Activated CD8-positive, alpha-beta memory T cell treated with anti-CD3 and anti-CD28 coated beads for 24 hours (primary cell): ENCODE measurements at regions not wholly inside any gene's neighbourhood (a gene's known extent, or its start where the extent isn't known, plus 50 kb on each side); places are given as distances from the start of the nearest gene placed in this dataset.

ENCODE experiments used
- DNase-seq: peaks from one replicate; pipeline ENCODE4 v3.0.0-alpha.2; 2020

DNA sequence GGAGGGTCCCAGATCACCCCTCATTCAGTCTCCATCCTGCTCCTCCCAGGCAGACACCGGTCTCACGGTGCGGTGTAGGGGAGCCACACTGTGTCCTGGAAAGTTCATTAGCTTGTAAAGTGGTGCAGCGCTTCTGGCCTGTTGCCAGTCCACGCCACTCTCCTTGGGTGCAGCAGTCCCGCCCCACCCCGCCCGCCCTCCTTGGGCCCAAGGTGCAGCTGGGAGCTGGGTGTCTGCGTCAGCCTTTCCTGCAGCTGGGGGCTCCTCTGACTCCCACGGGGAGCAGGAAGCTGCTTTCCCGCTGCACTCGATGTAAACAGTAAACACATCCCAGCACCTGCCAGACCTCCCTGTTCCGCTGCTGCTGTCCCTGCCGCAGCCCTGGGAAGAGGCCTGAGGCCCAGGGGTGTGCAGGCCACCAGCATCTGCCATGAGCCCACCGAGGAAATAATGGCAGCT is 53.8 kb upstream of the ASB18 start:
- DNase-seq = no peak

DNA sequence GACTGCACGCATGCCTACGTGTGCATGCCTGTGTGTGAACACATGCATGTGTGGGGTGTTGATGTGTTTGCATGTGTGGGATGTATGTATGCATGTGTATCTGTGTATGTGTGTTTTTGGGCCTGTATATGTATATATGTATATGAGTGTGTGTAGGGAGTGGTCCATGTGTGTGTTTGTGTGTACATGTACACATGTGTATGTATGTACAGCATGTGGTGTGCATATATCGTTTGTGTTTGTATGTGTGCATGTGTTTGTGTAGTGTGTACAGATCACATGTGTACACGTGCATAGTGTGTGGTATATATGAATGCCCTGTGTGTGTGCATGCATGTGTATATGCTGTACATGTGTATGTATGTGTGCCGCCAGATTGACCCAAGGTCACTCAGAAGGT is 54.2 kb upstream of the ASB18 start:
- no peak for DNase-seq

DNA sequence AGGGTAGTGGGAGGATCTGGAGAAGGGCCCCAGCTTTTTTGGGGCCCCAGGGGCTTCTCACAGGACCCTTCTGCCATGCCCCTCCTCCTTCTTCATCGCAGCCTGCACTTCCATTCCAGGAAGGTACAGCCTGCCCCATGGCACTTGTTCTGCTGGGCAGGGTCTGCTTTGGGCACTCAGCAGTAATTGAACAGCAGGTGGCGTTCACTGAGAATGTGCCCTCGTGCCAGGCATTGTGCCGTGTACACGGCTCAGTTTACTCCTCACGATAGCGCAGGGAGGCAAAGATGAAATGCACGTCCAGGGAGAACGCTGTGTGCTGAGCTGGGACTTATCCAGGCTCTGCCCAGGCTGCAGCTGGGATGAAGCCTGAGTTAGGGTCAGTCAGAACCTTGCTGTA is 54.8 kb upstream of the ASB18 start:
- no peak for DNase-seq

DNA sequence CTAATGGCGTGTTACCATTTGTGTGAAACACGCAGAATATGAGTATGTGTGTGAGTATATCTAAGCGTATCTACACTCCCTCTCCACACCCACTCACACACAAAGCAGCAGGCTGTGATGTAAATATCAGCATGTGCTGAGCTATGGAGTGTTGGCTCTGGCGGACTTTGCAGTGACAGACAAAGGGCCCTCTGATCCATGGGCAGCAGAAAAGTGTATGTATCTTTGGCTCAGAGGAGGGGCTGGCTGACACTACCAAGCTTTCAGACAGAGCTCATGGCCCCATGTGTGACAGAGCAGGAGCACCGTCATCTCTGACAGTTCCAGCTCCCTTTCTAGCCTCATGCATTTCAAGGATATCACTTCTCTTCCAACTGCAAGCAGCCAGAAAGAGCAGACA is 57.2 kb upstream of the ASB18 start:
- DNase-seq = no peak

DNA sequence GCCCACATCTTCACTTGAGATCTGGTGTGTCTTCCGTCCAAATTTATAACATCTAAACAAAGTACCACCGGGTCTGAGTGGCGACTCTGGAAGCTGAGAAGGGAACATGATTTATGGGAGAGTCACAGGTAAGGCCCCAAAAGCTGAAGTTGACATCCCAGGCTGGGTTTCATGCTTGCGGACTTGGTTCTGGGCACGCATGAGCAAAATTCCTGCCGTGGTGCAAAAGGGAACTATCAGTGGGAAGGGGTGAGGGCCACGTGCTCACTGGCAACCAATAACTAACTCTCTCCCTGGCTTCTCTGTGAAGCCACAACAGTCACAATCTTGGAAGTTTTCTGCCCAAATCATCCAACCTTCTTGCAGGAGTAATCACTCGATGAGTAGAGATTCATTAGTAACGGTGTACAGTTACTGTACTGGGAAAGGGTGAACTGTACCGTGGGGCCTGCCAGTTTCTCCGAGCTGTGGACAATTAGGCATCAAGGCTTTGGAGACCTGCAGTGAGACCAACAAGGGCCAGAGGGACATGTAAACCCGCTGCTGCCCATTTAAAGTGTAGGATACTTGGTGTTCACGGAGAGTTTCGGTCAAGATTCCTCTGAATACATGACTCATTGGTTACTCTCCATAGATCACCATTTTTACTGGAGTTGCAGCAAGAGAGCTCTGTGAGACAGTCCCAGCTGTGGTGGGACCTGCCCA is 69.4 kb upstream of the ASB18 start:
- no peak for DNase-seq

DNA sequence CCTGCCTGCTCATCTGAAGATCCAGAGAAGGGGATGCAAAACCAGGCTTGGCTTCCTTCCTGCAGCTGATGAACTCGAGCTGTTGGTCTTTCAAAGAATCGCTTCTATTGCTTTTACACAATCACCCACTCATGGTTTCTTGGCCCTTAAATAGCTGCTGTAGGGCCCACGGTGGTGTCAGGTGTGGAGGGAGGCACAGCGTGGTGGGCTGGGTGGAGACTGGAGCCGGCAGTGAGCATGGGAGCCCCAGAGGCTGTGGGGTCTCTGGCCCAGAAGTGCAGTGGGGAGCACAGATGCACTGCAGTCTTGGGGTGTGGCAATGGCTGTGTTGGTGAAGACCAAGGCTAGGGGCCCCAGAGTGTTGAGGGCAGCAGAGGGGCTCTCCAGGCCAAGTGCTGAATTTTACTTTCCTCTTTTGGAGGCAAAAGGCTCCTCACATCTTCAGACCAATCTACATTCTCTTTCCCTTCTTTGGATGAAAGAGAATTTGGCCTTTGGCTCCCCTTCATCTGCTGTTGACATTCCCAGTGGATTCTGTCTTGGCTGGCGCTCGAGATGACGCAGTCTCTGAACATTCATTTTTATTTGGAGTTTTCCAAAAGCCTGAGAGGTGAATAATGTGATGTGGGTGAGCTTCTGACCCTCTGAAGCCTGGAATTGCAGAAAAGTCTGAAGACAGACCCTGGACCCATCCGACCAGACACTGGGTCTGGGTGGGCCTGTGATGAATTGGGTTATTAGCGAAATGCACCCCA is 70.1 kb upstream of the ASB18 start:
- DNase-seq = no peak

DNA sequence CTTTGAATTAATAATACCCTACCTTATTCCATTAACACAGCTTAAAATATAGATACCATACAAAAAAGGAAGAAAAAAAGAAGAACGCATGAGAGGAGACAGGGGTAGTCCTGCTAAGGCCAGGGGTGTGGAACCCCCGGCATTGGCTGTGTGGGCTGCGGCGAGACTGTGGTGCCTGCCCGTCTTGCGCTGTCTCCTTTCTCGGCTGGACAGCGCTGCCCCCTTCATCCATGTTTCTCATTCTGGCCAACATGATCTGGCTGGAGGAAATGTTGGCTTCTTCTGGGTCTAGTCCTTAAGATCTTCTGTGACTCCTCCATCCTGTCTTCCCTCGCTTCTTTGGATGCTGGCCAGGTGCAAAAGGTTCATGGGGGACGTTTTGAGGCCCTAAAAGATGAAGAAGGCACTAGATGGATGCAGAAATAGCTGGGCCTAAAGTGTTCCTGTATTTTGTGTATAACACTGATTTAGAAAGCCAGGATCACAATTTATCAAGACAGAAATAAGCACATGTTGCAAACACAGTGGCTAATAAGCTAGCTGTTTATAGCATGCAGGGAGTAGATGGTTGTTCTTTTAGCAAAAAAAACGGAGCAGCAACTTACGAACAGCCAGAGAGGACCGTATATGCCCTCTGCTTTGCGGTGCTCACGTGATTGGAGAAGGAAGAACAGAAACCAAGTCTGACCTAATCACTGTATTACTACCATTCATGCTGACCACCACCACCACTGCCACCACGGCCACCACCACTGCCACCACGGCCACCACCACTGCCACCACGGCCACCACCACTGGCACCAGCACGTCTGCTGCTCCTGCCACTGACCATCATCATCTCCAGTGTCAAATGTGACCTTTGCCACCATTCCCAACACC is 71.7 kb upstream of the ASB18 start:
- DNase-seq = no peak

DNA sequence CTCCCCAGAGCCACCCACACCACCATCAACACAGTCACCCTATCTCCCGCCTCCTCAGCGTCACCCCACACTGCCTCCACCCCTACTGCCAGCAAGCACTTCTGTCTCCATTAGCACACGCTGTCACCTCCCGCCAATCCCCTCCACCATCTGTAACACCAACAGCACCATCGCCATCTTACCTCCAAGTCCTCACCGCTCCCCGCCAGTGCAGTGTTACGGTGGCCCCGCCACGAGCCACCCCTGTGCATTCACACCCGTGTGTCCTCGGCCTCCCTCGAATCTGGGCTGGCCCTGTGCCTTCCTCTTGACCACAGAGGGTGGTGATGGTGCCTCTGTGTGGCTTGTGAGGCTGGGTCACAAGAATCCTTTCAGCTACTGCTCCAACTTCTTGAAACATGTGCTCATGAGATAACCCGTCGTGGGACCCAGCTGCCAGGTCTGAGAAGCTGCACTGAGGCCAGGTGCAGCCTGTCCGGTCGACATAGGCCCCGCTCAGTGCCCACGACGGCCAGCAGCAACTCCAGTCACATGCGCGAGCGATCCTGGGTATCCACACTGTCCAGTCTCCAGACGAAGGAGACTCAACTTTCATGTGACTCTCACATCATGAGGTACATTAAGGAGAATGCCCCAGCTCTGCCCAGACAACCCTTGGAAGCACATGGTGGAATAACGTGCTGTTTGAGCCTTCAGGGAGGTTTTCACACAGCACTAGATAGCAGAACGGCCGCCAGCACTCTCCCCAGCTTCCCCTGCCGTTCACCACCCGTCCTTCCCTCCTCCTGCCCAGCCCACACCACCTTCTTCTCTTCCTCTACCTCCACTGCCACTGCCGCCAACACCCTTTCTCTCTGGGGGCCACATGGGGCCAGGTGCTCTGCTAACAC is 72.6 kb upstream of the ASB18 start:
- no peak for DNase-seq

DNA sequence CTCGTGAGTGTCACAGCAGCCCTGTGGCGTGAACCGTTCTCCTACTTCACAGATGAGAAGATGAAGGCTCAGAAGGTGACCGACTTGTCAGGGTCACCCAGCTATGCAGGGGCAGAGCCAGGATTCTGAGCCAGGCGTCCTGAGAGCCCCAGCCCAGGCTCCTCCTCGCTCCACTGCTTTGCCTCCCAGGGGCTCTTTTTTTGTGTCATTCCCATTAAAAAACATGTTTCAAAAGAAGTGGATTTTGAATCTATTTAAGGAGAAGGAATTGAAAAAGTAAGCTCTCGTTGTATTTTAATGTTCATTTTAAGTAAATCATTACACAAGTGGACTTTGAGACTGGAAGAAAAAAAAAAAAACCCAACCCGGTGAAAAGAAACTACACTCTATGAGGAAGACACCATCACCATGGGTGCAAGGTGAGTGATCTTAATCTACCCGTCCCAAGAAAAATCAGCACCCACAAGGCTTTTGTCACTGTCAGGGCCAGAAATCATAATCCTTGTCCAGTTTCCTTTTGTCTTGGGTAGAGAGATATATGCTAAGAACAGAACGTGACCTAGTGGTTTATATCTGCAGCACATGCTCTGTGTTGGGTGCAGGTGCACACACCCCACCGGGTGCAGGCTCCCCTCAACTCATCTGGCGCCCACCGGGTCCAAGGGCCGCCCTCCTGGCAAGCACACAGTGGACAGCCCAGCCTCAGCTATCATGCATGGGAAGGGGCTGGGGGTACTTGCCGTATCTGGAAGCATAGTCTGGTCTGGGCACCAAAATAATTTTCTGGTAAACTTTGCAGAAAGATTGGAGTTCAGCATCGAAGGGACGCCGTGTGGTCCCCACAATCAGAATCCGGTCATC is 73.5 kb upstream of the ASB18 start:
- no peak for DNase-seq

DNA sequence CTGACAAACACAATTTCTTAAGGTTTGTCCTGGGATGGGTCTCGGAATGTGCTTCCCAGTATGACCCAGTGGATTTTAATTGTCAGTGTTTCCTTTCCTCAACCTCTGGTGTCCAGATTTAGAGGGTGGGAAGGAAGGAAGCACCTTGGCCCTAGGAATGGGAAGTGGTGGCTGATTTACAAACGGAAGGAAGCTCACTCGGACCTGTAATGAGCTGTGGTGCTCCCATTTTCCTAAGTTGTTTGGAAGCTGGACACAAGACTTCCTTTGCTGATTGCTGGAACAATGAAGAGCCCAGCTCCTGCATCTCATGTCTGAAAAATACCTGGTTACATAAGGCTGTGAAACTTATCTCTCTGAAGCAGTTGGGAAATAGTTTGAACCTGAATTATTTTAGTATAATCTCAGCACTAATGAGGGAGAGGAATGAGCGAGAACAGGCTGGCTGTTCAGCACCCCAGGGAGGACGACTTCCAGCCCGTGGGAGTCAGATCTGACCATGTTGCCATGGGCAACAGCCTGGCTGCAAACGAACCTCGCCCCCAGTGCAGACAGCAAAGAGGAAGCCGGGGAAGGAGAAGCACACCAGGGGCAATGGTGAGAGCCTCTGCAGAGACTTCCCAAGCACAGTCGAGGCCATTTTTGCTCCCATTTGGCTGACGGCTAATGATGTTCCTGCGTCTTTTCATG is 74.4 kb upstream of the ASB18 start:
- DNase-seq = no peak

DNA sequence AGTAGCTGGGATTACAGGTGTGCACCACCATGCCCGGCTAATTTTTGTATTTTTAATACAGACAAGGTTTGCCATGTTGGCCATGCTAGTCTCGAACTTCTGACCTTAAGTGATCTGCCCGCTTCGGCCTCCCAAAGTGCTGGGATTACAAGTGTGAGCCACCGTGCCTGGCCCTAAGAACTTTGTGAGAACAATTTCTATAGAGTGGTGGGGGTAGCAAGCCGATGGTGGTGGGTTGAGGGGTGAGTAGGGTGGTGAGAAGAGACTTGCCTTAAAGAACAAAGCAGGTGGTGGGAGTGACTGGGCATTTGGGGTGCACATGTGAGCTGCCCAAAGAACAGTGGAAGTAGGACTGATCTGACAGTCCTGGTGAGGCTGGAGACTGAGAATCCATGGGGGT is 76.0 kb upstream of the ASB18 start:
- DNase-seq = no peak

DNA sequence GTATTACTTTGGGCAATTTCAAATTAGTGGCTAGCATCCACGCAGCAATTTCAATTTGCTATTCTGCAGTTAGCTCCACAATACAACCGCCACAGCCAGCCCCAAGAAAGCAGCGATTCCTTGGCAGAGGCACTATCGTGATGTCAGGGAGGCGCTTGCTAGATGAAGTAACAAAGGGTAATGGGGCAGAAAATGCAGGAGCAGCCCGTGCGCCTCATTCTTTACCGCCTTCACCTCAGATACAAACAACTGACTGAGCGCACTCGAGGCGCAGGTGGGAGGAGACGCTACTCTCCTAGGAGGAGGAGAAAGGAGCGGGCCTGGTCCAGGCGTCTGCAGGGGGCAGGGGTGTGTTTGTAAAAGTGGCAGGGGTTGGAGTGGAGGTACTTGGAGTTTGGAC is 76.9 kb upstream of the ASB18 start:
- DNase-seq = no peak

DNA sequence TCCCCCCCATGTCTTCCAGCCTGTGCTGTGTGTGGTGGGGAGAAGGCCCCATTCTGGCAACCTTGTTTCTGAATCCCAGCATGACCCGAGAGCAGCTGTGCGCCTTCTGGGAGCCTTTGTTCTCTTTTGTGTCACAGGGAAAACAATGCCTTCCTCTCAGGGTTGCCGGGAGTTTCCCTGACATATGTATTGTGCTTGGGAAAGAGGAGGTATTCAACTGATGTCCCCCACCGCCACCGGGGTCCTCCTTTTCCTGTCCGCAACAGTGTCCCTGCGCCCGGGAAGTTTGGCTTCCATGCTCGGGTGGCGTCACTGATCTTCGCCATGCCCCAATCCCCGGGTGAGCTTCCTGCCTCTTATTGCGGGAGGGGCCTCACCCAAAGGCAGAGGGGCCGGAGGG is 77.5 kb upstream of the ASB18 start:
- no peak for DNase-seq

DNA sequence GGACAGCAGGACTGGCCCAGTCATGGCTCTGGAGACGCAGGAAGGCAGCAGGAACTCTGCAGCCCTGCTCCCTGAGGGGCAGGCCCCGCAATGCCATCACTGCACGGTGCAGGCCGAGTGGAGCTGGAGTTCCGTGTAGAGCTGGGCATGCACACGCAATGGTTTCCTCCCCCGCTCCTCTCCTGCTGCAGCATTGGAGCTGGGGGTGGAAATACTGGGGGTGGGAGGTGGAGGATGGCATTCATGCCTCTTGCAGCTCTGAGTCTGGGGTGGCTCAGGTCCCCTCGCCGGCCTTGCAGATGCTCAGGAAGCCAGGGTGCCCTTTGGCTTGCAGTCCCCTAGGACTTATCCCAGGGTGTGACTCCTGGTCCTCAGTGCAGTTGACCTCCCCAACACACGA is 78.3 kb upstream of the ASB18 start:
- no peak for DNase-seq

DNA sequence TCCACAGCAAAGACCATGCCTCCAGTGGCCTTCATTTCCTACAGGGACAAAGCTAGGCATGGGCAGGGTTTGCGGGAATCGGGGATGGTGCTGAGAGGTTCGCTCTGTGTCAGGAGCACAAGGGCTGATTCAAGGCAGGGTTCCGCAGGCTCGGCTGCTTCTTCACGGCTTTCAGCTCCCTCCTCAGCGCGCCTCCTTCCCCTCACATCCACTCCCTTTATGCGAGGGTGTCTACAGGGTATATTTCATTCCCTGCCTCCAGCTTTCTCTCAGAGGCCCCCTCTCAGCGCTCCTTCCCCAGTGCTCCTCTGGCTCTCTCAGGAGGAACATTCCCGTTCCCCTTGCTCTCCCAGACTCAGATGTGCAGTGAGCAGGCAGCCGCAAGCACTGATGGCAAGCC is 78.7 kb upstream of the ASB18 start:
- no peak for DNase-seq

DNA sequence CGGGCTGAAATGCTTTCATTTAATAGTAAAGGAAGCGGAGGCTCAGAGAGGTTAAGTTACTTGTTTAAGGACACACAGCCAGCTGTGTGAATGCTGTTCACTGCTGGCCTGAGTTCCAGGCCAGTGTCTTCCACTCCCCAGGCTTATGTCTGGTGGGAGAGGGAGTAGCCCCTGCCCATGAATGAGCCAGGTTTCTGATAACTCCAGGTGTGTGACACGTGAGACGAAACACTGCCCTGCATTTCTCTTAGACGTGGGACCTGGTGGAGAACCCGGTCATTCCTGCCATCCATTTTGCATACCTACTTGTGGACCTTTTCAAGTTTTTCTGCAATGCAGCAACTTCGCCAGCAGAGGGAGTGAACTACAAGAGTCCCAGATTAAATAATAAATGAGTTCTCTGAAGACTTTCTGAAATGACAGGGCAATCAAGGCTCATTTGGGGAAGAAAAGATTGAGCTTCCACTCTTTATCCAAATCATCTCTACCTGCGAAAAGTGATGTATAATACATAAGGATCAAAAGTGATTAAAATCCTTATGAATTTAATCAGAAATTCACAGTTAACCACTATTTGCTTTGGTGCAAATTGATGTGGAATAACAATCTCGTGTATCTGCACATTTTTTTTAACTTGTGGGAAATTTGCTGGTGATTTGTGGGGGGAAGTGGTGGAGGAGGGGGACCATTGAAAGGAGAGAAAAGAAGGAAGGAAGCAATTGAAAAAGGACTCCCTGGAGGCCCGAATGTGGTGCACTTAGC is 79.4 kb upstream of the ASB18 start:
- DNase-seq = peak; percentile 68

DNA sequence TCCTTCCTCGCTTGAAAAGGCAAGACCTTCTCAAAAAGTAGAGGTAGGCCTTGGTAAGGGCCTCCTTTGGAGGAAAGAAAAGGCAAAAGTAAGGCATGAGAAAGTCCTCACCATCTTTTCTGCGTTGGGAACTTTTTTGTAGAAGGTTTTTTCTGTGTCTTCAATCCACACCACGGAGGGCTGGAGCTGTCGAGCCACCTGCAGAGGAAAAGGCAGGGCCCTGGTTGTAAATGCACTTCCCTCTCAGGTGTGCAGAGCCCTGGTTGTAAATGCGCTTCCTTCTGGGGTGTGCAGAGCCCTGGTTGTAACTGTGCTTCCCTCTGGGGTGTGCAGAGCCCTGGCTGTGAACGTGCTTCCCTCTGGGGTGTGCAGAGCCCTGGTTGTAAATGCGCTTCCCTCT is 80.2 kb upstream of the ASB18 start:
- no peak for DNase-seq

DNA sequence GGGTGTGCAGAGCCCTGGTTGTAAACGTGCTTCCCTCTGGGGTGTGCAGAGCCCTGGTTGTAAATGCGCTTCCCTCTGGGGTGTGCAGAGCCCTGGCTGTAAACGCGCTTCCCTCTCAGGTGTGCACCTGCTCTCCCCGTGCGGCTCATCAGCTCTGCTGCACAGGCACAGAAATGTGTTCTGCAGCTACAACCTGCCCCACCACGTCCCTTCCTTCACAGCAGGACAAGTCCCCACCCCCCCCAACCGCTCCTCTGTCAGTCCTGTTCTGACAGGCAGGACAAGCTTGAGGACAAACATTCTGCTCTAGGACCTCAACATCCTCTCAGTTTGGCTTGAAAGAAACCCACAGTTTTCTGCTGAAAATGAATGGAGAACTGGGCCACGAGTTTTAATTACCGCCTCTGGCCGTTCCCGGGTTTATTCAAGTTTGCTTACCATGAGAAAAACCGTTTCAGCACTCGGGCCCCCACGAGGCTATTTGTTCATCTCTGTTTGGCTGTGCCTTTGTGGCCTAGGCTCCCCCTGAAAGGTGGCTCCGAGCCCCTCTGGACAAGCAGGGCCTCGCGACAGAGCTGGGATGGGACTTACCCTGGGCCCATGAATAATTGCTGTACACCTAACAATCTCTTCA is 81.0 kb upstream of the ASB18 start:
- no peak for DNase-seq

DNA sequence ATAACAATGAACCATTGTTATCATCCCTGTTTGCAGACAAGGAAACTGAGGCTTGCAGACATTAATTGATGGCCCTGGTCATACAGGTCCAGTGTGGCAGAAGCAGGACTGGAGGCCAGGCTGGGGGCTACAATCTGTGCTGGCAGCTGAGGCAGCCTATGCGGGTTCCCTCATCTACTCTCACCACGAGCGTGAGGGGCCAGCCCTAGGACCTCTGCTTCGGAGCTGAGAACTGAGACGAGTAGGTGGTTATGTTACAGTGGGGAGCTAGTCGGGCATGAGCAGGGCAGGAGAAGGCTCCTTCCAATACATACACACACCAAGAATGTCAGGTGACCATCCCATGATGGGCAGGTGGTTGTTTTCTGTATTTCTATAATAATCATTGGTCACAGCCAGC is 82.2 kb upstream of the ASB18 start:
- no peak for DNase-seq

DNA sequence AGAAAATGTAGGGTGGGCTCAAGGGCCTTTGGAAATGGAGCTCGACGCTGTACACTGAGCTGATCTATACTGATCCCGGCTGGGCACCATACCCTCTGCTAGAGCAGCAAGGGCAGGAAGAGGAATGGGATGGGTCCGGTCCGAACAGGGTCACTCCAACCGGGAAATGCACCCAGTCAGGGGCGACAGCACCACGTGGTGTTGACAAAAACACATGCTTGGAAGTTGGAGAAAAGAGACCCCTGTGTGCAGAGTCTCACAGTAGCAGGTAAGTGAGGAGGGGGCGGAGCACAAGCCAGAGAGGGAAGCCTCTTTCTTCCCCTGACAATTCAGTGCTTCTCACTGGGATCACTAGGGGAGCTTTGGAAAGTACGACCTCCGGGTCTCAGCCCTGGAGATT is 84.1 kb upstream of the ASB18 start:
- DNase-seq = no peak
